ENCODE measurements at regions not wholly inside any gene's neighbourhood (a gene's known extent, or its start where the extent isn't known, plus 50 kb on each side); places are given as distances from the start of the nearest gene placed in this dataset.

GRCh38 chr18:10157706-10158105 lies 243.9 kb downstream of the VAPA start:
- Histone ChIP-seq H3K36me3 (ENCODE audit: insufficient read depth, low read length) (no peaks in the 10 kb centered on the region), H3K4me2 (ENCODE audit: insufficient read depth, low read length) (no peak overlapping the region), H3K27ac (ENCODE audit: low read depth, low read length) (no peak overlapping the region), H3K9me3 (ENCODE audit: low read depth, low read length) (no peaks in the 10 kb centered on the region), H3K27me3 (ENCODE audit: insufficient read depth, low read length) (no peaks in the 10 kb centered on the region), H3K79me2 (ENCODE audit: insufficient read depth, low read length) (no peaks in the 10 kb centered on the region), H4K20me1 (ENCODE audit: insufficient read depth, low read length) (no peaks in the 10 kb centered on the region), H3K4me1 (ENCODE audit: insufficient read depth, low read length) (no peaks in the 10 kb centered on the region), H2AFZ (ENCODE audit: low read length) (no peak overlapping the region), H3K4me3 (ENCODE audit: insufficient read depth, low read length) (no peak overlapping the region)
- no peak for DNase-seq (ENCODE audit: insufficient read length, low spot score, missing footprints)
- no peak for TF ChIP-seq CTCF (IDR thresholded peaks at IDR 0.05; ENCODE audit: extremely low read depth, low read depth, low read length)

GRCh38 chr18:10160251-10160650 lies 246.4 kb downstream of the VAPA start:
- Histone ChIP-seq H4K20me1 (ENCODE audit: insufficient read depth, low read length) (no peaks in the 10 kb centered on the region), H3K4me2 (ENCODE audit: insufficient read depth, low read length) (no peak overlapping the region), H3K79me2 (ENCODE audit: insufficient read depth, low read length) (no peaks in the 10 kb centered on the region), H2AFZ (ENCODE audit: low read length) (no peak overlapping the region), H3K4me1 (ENCODE audit: insufficient read depth, low read length) (no peaks in the 10 kb centered on the region), H3K27me3 (ENCODE audit: insufficient read depth, low read length) (no peaks in the 10 kb centered on the region), H3K9me3 (ENCODE audit: low read depth, low read length) (no peaks in the 10 kb centered on the region), H3K27ac (ENCODE audit: low read depth, low read length) (no peak overlapping the region), H3K4me3 (ENCODE audit: insufficient read depth, low read length) (no peak overlapping the region), H3K36me3 (ENCODE audit: insufficient read depth, low read length) (no peaks in the 10 kb centered on the region)
- no peak for TF ChIP-seq CTCF (IDR thresholded peaks at IDR 0.05; ENCODE audit: extremely low read depth, low read depth, low read length)
- DNase-seq (ENCODE audit: insufficient read length, low spot score, missing footprints): no peak

GRCh38 chr18:10161315-10161714 lies 247.5 kb downstream of the VAPA start:
- TF ChIP-seq CTCF (IDR thresholded peaks at IDR 0.05; ENCODE audit: extremely low read depth, low read depth, low read length): no peak
- H3K27ac ChIP-seq (ENCODE audit: low read depth, low read length): no peak overlapping the region
- DNase-seq (ENCODE audit: insufficient read length, low spot score, missing footprints): no peak
- H3K4me2 ChIP-seq (ENCODE audit: insufficient read depth, low read length): no peak overlapping the region
- no peak overlapping the region for H2AFZ ChIP-seq (ENCODE audit: low read length)
- H3K9me3 ChIP-seq (ENCODE audit: low read depth, low read length): no peaks in the 10 kb centered on the region
- H4K20me1 ChIP-seq (ENCODE audit: insufficient read depth, low read length): no peaks in the 10 kb centered on the region
- H3K4me1 ChIP-seq (ENCODE audit: insufficient read depth, low read length): no peaks in the 10 kb centered on the region
- H3K4me3 ChIP-seq (ENCODE audit: insufficient read depth, low read length): no peak overlapping the region
- no peaks in the 10 kb centered on the region for H3K79me2 ChIP-seq (ENCODE audit: insufficient read depth, low read length)
- H3K27me3 ChIP-seq (ENCODE audit: insufficient read depth, low read length): no peaks in the 10 kb centered on the region
- H3K36me3 ChIP-seq (ENCODE audit: insufficient read depth, low read length): no peaks in the 10 kb centered on the region

- no peak for TF ChIP-seq CTCF (IDR thresholded peaks at IDR 0.05; ENCODE audit: extremely low read depth, low read depth, low read length)
- Histone ChIP-seq H2AFZ (ENCODE audit: low read length) (no peak overlapping the region), H3K36me3 (ENCODE audit: insufficient read depth, low read length) (no peaks in the 10 kb centered on the region), H3K27me3 (ENCODE audit: insufficient read depth, low read length) (no peaks in the 10 kb centered on the region), H3K4me2 (ENCODE audit: insufficient read depth, low read length) (no peak overlapping the region), H3K4me1 (ENCODE audit: insufficient read depth, low read length) (no peaks in the 10 kb centered on the region), H3K27ac (ENCODE audit: low read depth, low read length) (no peak overlapping the region), H3K79me2 (ENCODE audit: insufficient read depth, low read length) (no peaks in the 10 kb centered on the region), H3K4me3 (ENCODE audit: insufficient read depth, low read length) (no peak overlapping the region), H4K20me1 (ENCODE audit: insufficient read depth, low read length) (no peaks in the 10 kb centered on the region), H3K9me3 (ENCODE audit: low read depth, low read length) (no peaks in the 10 kb centered on the region)
- DNase-seq (ENCODE audit: insufficient read length, low spot score, missing footprints): no peak
Measured at GRCh38 chr18:10162340-10162739, 248.5 kb downstream of the VAPA start.

Data from osteoblast (primary cell).